NT2/D1 (cell line): ENCODE measurements at regions not wholly inside any gene's neighbourhood (a gene's known extent, or its start where the extent isn't known, plus 50 kb on each side); places are given as distances from the start of the nearest gene placed in this dataset.
A peak's percentile ranks its signal among the peaks of the same experiment; 100 is the strongest.

Experiments
- DNase-seq: peaks from one replicate; pipeline ENCODE4 v3.0.0-alpha.2; 2011; ENCODE audit warnings: low read depth, low spot score
- H3K27me3 ChIP-seq: 2 replicates; pipeline ENCODE4 v1.6.0; 2011; ENCODE audit warnings: mild to moderate bottlenecking; ENCODE audit not compliant: insufficient read length, insufficient read depth
- H3K36me3 ChIP-seq: 2 replicates; pipeline ENCODE4 v1.6.1; 2011; ENCODE audit warnings: mild to moderate bottlenecking, low read length, mixed read lengths; ENCODE audit not compliant: insufficient read depth, insufficient read length
- H3K4me1 ChIP-seq: 2 replicates; pipeline ENCODE4 v1.5.1; 2011; ENCODE audit not compliant: insufficient read depth, insufficient read length
- H3K4me3 ChIP-seq: 2 replicates; pipeline ENCODE4 v1.5.1; 2011; ENCODE audit warnings: low read depth; ENCODE audit not compliant: insufficient read length
- H3K9ac ChIP-seq: 2 replicates; pipeline ENCODE4 v1.6.0; 2011; ENCODE audit warnings: low read depth; ENCODE audit not compliant: insufficient read length
- H3K9me3 ChIP-seq: 2 replicates; pipeline ENCODE4 v1.5.1; 2011; ENCODE audit warnings: mild to moderate bottlenecking, low read length; ENCODE audit not compliant: insufficient read depth
- SUZ12 ChIP-seq: IDR thresholded peaks from 2 replicates; pipeline ENCODE4 v1.6.1; 2011; ENCODE audit not compliant: insufficient read length, insufficient read depth; ENCODE audit errors: extremely low read depth
- YY1 ChIP-seq: IDR thresholded peaks from 2 replicates; pipeline ENCODE4 v1.6.1; 2011; ENCODE audit not compliant: insufficient read length, insufficient read depth
- ZNF274 ChIP-seq: IDR thresholded peaks from 2 replicates; pipeline ENCODE4 v1.6.1; 2011; ENCODE audit warnings: mild to moderate bottlenecking, low read depth, low read length

GRCh38 chr7:1348096-1348822, 111.0 kb downstream of the MICALL2 start:
- TF ChIP-seq YY1 = no peak
- TF ChIP-seq SUZ12 = no peak
- TF ChIP-seq ZNF274 = no peak
- H3K4me1 ChIP-seq = peaks cover 8% of the 10 kb centered on the region
- no peaks in the 10 kb centered on the region for H3K9me3 ChIP-seq
- H3K4me3 ChIP-seq = no peak overlapping the region
- no peak overlapping the region for H3K9ac ChIP-seq
- H3K36me3 ChIP-seq = no peaks in the 10 kb centered on the region
- no peaks in the 10 kb centered on the region for H3K27me3 ChIP-seq
- no peak for DNase-seq

GRCh38 chr7:1348823-1349335, 110.4 kb downstream of the MICALL2 start:
- Histone ChIP-seq H3K27me3 (no peaks in the 10 kb centered on the region), H3K9ac (no peak overlapping the region), H3K36me3 (no peaks in the 10 kb centered on the region), H3K4me3 (no peak overlapping the region), H3K9me3 (no peaks in the 10 kb centered on the region), H3K4me1 (peaks cover 6% of the 10 kb centered on the region)
- no peak for DNase-seq
- TF ChIP-seq ZNF274 (no peak), SUZ12 (no peak), YY1 (no peak)

GRCh38 chr7:1349351-1349761, 109.9 kb downstream of the MICALL2 start:
- no peak overlapping the region for H3K4me3 ChIP-seq
- H3K9me3 ChIP-seq = no peaks in the 10 kb centered on the region
- H3K4me1 ChIP-seq = peaks cover 6% of the 10 kb centered on the region
- H3K9ac ChIP-seq = no peak overlapping the region
- no peaks in the 10 kb centered on the region for H3K27me3 ChIP-seq
- no peak for DNase-seq
- TF ChIP-seq YY1 (no peak), ZNF274 (no peak), SUZ12 (no peak)
- no peaks in the 10 kb centered on the region for H3K36me3 ChIP-seq

- H3K36me3 ChIP-seq = no peaks in the 10 kb centered on the region
Observed at GRCh38 chr7:1351881-1352625, 107.2 kb downstream of the MICALL2 start.

GRCh38 chr7:1352656-1353271, 106.5 kb downstream of the MICALL2 start:
- TF ChIP-seq ZNF274 (no peak), SUZ12 (no peak), YY1 (no peak)
- Histone ChIP-seq H3K27me3 (no peaks in the 10 kb centered on the region), H3K9me3 (no peaks in the 10 kb centered on the region), H3K4me3 (no peak overlapping the region), H3K36me3 (no peaks in the 10 kb centered on the region), H3K9ac (no peak overlapping the region), H3K4me1 (peaks cover 6% of the 10 kb centered on the region)
- no peak for DNase-seq

More at GRCh38 chr7:1351881-1352625, 107.2 kb downstream of the MICALL2 start:
- Histone ChIP-seq H3K9ac (peak overlapping the region; percentile 8), H3K9me3 (no peaks in the 10 kb centered on the region), H3K27me3 (no peaks in the 10 kb centered on the region), H3K4me1 (peaks cover 6% of the 10 kb centered on the region), H3K4me3 (no peak overlapping the region)
- TF ChIP-seq ZNF274 (no peak), SUZ12 (no peak), YY1 (no peak)
- no peak for DNase-seq

- Histone ChIP-seq H3K36me3 (no peaks in the 10 kb centered on the region), H3K9me3 (no peaks in the 10 kb centered on the region), H3K27me3 (no peaks in the 10 kb centered on the region), H3K9ac (no peak overlapping the region), H3K4me1 (peaks cover 2% of the 10 kb centered on the region), H3K4me3 (no peak overlapping the region)
- DNase-seq = no peak
- TF ChIP-seq ZNF274 (no peak), YY1 (no peak), SUZ12 (no peak)
Observed at GRCh38 chr7:1354661-1355567, 104.4 kb downstream of the MICALL2 start.
